Tibial nerve (tissue), 4 donors: ENCODE measurements at regions not wholly inside any gene's neighbourhood (a gene's known extent, or its start where the extent isn't known, plus 50 kb on each side); places are given as distances from the start of the nearest gene placed in this dataset.

Experiments
- DNase-seq, 2 donors: peaks; one replicate each; pipeline ENCODE4 v3.0.0-alpha.2; 2019; ENCODE audit warnings: low spot score in 2 of 2
- H3K27ac ChIP-seq, 4 donors: fragments of 200-600 bp; sonication (generic) in 3 of 4; one replicate each; pipeline ENCODE4 v1.5.1; 2017 to 2019; ENCODE audit warnings: mild to moderate bottlenecking in 1 of 4
- H3K27me3 ChIP-seq, 2 donors: fragments of 200-600 bp; sonication (generic) in 1 of 2; one replicate each; pipeline versions ENCODE4 v1.5.1 to v1.6.0; 2017 to 2019
- H3K36me3 ChIP-seq, 3 donors: fragments of 200-600 bp; sonication (generic); one replicate each; pipeline ENCODE4 v1.5.1; 2018 to 2019
- H3K4me1 ChIP-seq, 4 donors: fragments of 200-600 bp; sonication (generic) in 3 of 4; one replicate each; pipeline ENCODE4 v1.5.1; 2017 to 2019
- H3K4me3 ChIP-seq, 4 donors: fragments of 200-600 bp; sonication (generic) in 3 of 4; one replicate each; pipeline ENCODE4 v1.5.1; 2017 to 2019; ENCODE audit warnings: mild to moderate bottlenecking in 1 of 4, moderate library complexity in 1 of 4
- H3K9me3 ChIP-seq, 4 donors: fragments of 200-600 bp; sonication (generic) in 3 of 4; one replicate each; pipeline ENCODE4 v1.5.1; 2017 to 2019
- CTCF ChIP-seq, 5 experiments: fragments of 200-600 bp in 3 of 5; fragments of 450-650 bp in 2 of 5; sonication (generic) in 3 of 5; IDR thresholded peaks; one replicate each; pipeline ENCODE4 v1.5.1; 2016 to 2019; ENCODE audit warnings: antibody characterized with exemption in 5 of 5, mild to moderate bottlenecking in 3 of 5, moderate library complexity in 2 of 5
- EP300 ChIP-seq, 2 donors: sonication (generic); formaldehyde crosslinking; IDR thresholded peaks; one replicate each; pipeline ENCODE4 v1.6.1; 2017; ENCODE audit warnings: antibody characterized with exemption in 2 of 2, mild to moderate bottlenecking in 1 of 2
- POLR2A ChIP-seq, 2 donors: fragments of 450-650 bp; IDR thresholded peaks; one replicate each; pipeline ENCODE4 v1.6.1; 2017; ENCODE audit warnings: antibody characterized with exemption in 2 of 2, mild to moderate bottlenecking in 2 of 2, moderate library complexity in 2 of 2
- WGBS, 2 donors: methylation state at CpG; one replicate each; pipeline ENCODE4 v1.1.5; 2018; 5-methylcytosine and 5-hydroxymethylcytosine counted together

- WGBS, 2 donors: 75 to 78% methylated on average over 3 of the region's 3 CpGs
- H3K36me3 ChIP-seq: no peaks in the 10 kb centered on the region
Observed at GRCh38 chr2:116706396-116706795, 1108.1 kb upstream of the DDX18 start.

GRCh38 chr2:116716038-116716437, 1098.5 kb upstream of the DDX18 start:
- H3K9me3 ChIP-seq: no peaks in the 10 kb centered on the region
- TF ChIP-seq POLR2A (IDR thresholded peaks at IDR 0.05): no peak
- TF ChIP-seq EP300 (IDR thresholded peaks at IDR 0.05): no peak
- TF ChIP-seq CTCF (IDR thresholded peaks at IDR 0.05): no peak
- WGBS, 2 donors: 74 to 82% methylated on average over 1 of the region's 1 CpG

More at GRCh38 chr2:116706396-116706795, 1108.1 kb upstream of the DDX18 start:
- no peaks in the 10 kb centered on the region for H3K27me3 ChIP-seq
- DNase-seq: no peak
- H3K27ac ChIP-seq: no peak overlapping the region
- H3K4me3 ChIP-seq: no peak overlapping the region
- no peak for TF ChIP-seq EP300 (IDR thresholded peaks at IDR 0.05)
- TF ChIP-seq POLR2A (IDR thresholded peaks at IDR 0.05): no peak
- no peak for TF ChIP-seq CTCF (IDR thresholded peaks at IDR 0.05)
- H3K9me3 ChIP-seq: no peaks in the 10 kb centered on the region
- H3K4me1 ChIP-seq: no peaks in the 10 kb centered on the region

GRCh38 chr2:116716444-116716843, 1098.0 kb upstream of the DDX18 start:
- H3K9me3 ChIP-seq: no peaks in the 10 kb centered on the region
- H3K27ac ChIP-seq: no peak overlapping the region
- H3K4me1 ChIP-seq: no peaks in the 10 kb centered on the region
- no peak for DNase-seq
- no peak for TF ChIP-seq CTCF (IDR thresholded peaks at IDR 0.05)
- no peak for TF ChIP-seq EP300 (IDR thresholded peaks at IDR 0.05)
- no peak for TF ChIP-seq POLR2A (IDR thresholded peaks at IDR 0.05)
- no peaks in the 10 kb centered on the region for H3K36me3 ChIP-seq
- WGBS, 2 donors: 91 to 93% methylated on average over 2 of the region's 2 CpGs
- no peak overlapping the region for H3K4me3 ChIP-seq
- no peaks in the 10 kb centered on the region for H3K27me3 ChIP-seq

More at GRCh38 chr2:116716038-116716437, 1098.5 kb upstream of the DDX18 start:
- Histone ChIP-seq H3K4me3 (no peak overlapping the region), H3K36me3 (no peaks in the 10 kb centered on the region), H3K27ac (no peak overlapping the region), H3K27me3 (no peaks in the 10 kb centered on the region), H3K4me1 (no peaks in the 10 kb centered on the region)
- no peak for DNase-seq

GRCh38 chr2:116717832-116718231, 1096.7 kb upstream of the DDX18 start:
- Histone ChIP-seq H3K27me3 (no peaks in the 10 kb centered on the region), H3K9me3 (no peaks in the 10 kb centered on the region), H3K36me3 (no peaks in the 10 kb centered on the region), H3K4me1 (no peaks in the 10 kb centered on the region), H3K4me3 (no peak overlapping the region), H3K27ac (no peak overlapping the region)
- DNase-seq: no peak
- TF ChIP-seq EP300 (IDR thresholded peaks at IDR 0.05): no peak
- no peak for TF ChIP-seq CTCF (IDR thresholded peaks at IDR 0.05)
- TF ChIP-seq POLR2A (IDR thresholded peaks at IDR 0.05): no peak
- WGBS, 2 donors: 80 to 82% methylated on average over 4 of the region's 4 CpGs

GRCh38 chr2:116718451-116718850, 1096.0 kb upstream of the DDX18 start:
- 78 to 83% methylated on average over 4 of the region's 4 CpGs for WGBS, 2 donors
- Histone ChIP-seq H3K4me3 (no peak overlapping the region), H3K36me3 (no peaks in the 10 kb centered on the region), H3K27me3 (no peaks in the 10 kb centered on the region), H3K27ac (no peak overlapping the region), H3K9me3 (no peaks in the 10 kb centered on the region), H3K4me1 (no peaks in the 10 kb centered on the region)
- TF ChIP-seq CTCF (IDR thresholded peaks at IDR 0.05) (no peak), EP300 (IDR thresholded peaks at IDR 0.05) (no peak), POLR2A (IDR thresholded peaks at IDR 0.05) (no peak)
- DNase-seq: no peak
